Erythroblast (primary cell): ENCODE measurements at regions not wholly inside any gene's neighbourhood (a gene's known extent, or its start where the extent isn't known, plus 50 kb on each side); places are given as distances from the start of the nearest gene placed in this dataset.
"Not testable (repeated sequence)": the region's sequence is repeated elsewhere in the genome, so short reads cannot be mapped to it uniquely, and the experiment has no call there.

Experiments used
- DNase-seq, 2 experiments: peaks; one replicate each; lab custom pipeline; 2025; lab: John Stamatoyannopoulos, UW
- GATA1 ChIP-seq: IDR thresholded peaks from 2 replicates; pipeline ENCODE4 v1.6.1; 2011; ENCODE audit warnings: low read depth, mild to moderate bottlenecking, control low read depth, low read length, moderate library complexity
- POLR2A ChIP-seq: IDR thresholded peaks from 2 replicates; pipeline ENCODE4 v1.6.1; 2011; ENCODE audit warnings: mild to moderate bottlenecking, low read length

DNA sequence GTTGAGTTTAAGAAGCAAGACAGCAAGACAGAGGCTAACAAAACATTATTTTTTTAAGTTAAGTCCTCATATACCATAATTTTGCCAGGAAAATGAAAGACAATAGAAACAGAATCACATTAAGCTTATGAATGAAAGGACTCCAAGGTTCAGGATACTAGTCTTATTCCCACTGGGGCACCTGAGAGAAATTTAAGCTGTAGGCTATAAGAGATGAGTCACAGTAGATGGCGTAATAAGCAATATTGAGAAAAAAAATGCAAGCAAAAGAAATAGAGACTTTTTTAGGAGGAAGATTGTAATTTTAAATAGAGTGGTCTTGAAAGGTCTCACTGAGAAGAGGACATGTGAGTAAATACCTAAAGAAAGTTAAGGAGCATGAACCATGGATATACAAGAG, 57.1 kb upstream of the KIF2B start:
- TF ChIP-seq POLR2A (no peak), GATA1 (no peak)
- DNase-seq, result no peak

DNA sequence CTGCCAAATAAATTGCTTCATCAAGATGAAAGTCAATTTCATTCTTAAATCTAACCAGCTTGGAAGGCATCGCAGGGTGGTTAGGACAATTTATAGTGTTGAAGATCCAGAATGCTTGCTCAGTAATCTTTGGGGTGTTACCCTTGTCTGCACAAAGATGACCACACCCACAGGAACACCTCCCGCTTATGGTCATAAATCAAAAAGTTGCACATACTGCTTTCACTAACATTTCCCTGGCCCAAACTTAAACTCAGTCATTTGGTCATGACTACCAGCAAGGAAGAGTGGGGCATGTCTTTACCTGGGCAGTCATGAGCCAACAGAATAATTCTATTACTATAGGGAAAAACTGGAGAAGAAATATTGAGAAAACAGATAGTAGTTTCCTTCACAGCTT, 57.6 kb upstream of the KIF2B start:
- TF ChIP-seq POLR2A, result no peak
- TF ChIP-seq GATA1, result no peak
- DNase-seq, result no peak

DNA sequence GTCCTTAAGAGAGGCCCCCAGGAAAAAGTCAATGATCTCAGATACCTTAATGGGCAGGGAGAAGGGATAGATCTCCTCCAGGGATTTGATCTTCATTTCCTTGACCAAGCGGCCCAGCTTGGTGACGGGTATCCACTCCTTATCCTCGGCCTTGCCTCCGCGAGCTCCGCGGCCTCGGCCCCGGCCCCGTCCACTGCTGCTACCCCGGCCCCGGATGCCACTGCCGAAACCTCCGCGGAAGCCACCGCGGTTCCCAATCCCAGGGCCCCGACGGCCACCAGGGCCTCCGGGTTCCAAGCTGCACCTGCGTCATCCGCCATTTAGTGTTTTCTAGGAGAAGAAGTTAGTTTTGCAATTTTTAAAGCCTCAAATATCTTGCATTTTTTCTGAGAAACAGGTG, 65.2 kb upstream of the KIF2B start:
- DNase-seq, result no peak
- TF ChIP-seq GATA1 (no peak), POLR2A (no peak)

DNA sequence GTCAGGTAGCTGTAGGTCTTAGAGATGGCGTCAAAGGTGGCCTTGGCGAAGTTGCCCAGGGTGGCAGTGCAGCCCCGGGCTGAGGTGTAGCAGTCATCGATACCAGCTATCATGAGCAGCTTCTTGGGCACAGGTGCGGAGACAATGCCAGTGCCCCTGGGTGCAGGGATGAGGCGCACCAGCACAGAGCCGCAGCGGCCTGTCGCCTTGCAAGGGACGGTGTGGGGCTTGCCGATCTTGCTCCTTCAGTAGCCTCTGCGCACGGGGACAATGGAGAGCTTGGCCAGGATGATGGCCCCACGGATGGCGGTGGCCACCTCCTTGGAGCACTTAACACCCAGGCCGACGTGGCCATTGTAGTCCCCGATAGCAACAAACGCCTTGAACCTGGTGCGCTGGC, 65.6 kb upstream of the KIF2B start:
- DNase-seq, result not testable (repeated sequence)

DNA sequence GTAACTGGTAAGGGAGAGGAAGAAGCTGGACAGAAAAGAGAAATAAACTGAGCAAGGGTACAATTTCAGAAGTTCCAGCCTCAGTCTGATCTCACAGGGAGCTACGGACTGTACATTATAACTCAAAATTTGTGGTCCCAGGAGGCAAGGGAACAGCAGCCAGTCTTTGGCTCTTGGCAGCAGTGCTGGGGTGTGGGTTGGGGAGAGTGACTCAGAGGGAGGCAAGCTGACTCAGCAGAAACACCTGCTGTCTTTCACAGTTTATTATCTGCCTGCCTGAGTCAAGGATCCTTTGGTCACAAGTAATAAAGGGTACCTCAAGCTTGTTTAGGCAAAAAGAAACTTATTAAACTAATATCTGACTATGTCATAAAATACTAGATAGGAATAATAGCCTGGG, 73.5 kb upstream of the KIF2B start:
- DNase-seq, result peak; percentile 20 to 29
- no peak for TF ChIP-seq POLR2A
- no peak for TF ChIP-seq GATA1

DNA sequence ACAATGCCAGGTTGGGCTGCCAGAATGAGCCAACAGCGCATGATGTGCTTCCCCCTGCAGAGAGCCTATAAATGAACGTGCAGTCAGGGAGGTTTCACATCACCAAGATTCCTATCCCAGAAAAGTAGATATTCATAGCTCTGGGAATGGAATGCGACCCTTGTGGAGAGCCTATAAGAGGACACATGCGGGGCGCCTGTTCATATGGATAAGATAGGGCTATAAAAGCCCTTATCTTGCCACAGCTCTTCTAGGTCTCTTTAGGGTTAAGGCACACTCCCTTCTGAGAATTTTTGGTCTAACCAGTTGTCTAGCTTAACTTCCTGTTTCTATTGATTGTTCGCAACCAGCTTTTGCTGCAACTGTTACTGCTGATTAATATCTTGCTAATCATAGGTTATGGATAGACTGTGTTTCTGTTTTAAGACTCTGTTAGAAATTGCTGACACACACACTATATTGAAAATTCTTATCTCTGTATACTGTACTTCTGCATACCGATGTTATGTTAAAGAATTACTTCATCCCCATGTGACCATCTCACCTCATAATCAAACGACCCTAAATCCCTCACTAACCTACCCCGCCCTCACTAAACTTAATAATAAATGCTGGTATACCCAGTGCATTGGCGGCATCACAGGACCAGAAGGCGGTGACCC, 74.4 kb upstream of the KIF2B start:
- peak in 1 of 2 experiments; percentile 15 for DNase-seq

DNA sequence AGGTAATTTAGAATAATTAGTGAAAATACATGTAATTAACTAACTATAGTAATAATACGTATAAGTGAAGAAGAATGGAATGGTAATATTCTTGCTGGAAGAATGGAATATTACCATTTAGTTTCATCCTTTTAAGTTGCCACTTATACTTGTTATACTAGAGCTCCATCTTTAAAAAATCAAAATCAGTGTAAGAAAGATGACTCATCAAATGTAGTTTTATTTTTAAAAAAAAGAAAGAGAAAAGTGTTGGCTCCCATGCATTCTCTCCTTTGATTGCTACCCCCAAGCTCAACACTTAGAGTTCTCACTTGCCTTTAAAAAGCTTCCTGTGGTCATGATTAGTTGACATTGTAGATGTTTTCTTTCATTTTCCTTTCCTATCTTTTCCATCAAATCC, 82.4 kb upstream of the KIF2B start:
- DNase-seq, result no peak
- TF ChIP-seq POLR2A (no peak), GATA1 (no peak)

DNA sequence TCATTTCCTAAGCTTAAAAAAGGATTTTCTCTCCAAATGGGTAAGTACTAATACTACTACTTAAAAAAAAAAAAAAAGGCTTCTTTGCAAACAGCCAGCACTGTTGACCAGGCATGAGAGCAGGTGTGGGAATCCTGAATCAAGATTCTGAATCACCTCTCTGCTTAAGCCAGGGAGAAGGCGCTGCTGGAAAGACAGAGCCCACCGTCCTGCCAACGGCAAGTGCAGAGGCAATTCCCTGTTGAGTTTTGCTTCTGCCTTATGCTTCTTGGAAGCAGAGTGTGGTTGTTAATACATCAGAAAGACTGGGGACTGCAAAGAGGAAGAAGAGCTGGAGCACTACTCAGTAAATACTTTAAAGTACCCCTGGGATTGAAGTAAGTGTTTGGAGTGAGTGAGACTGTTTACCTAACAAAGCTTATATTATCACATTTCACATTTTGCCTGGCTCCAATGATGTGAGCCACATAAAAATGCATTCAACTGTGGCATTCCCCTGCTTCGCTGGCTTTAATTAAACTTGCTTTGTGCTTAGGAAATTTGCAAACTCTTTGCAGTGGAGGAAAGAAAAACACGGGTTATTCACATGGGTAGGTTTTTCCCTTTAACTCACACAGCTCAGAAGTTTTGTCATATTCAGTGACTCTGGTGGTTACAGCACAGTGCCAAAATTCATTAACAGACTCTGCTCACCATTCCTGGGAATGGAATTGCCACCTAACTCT, 86.0 kb upstream of the KIF2B start:
- DNase-seq, result no peak
- TF ChIP-seq GATA1, result no peak
- no peak for TF ChIP-seq POLR2A

DNA sequence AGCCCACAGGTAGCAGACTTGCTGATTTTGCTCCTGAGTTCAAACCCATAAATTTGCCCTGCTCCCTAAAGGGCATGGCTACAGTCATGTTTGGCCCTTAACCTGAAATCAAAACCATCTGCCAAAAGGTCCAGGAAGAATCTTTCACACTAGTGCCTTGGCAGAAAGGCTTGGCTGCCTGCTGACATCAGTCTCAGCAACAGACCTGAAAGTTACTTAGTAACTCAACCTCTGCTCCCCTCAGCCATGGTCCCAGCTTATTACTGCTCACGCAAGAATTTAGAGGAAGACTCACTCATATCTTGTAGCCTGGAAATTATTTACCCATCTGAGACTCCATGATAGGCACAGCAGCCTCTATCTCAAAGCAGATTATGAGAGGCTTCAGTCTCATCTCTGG, 98.0 kb upstream of the KIF2B start:
- no peak for DNase-seq

DNA sequence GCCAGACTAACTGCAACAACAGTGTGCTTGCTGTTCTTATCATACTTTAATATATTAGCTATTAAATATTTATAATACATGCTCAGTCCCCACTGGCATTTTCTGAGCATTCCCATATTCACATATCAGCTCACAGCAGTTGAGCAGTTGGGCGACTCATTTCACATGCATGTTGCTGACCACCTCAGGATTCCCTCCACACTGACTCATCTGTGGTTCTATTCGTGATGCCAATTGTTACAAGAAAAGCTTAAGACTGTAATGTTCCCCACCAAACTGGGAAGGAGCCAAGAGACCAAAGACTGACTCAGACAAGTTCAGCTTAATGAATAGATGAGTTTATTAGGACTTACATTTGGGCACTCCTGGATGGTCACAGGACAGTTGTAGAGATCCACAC, 100.3 kb upstream of the KIF2B start:
- no peak for DNase-seq
- TF ChIP-seq GATA1 (no peak), POLR2A (no peak)

More for the DNA sequence above, 98.0 kb upstream of the KIF2B start:
- TF ChIP-seq POLR2A (no peak), GATA1 (no peak)

DNA sequence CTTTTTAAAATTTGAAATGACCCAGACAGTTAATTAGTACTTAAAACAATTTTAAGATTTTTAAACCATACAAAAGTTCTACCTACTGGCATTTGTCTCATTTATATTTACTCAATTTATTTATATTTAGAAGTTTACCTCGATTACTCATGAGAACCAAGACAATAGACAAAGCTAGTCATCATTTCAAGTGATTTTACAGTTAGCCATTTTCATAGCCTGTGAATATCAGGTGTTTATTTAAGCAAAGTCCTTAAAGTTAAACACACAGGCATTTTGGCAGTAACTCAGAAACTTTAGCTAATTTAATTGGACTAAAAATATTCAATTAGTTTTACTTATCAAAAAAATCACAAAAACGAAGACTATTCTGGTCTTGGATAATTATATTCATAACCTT, 101.6 kb upstream of the KIF2B start:
- TF ChIP-seq POLR2A, result no peak
- TF ChIP-seq GATA1, result no peak
- DNase-seq, result no peak

DNA sequence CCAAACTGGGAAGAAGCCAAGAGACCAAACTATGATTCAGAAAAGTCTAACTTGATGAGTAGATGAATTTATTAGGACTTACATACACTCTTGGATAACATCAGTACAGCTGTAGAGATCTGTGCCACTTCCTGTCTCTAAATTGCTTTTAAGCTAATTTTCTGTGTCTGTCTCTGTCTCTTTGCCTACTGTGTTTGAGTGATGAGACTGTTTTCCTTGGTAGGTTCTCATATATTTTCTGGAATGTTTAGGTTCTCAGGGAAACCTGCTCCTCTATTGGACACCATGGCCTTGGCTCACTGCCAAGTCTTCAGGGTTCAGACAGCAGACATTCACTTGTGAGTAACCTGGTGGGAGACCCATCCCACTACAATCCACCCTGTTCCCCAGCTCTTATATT, 103.5 kb upstream of the KIF2B start:
- no peak for DNase-seq
- TF ChIP-seq GATA1, result no peak
- no peak for TF ChIP-seq POLR2A

DNA sequence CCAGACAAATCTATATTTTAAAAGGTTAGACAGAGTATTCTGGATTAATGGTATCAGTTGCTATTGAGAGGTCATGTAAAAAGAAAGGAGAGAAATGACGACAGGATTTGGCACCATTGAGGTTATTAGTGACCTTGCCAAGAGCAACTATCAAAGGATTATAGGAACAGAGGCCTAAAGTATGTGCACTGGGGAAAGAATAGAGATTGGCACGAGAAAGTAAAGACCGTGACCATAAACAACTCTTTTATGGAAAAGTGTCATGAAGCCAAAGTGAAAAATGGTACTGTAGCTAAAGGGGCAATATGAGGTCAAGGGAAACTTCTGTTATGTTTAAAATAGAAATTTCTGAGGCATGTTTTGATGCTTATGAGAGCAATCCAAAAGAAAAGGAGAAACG, 115.2 kb upstream of the KIF2B start:
- no peak for DNase-seq
- no peak for TF ChIP-seq GATA1
- no peak for TF ChIP-seq POLR2A

DNA sequence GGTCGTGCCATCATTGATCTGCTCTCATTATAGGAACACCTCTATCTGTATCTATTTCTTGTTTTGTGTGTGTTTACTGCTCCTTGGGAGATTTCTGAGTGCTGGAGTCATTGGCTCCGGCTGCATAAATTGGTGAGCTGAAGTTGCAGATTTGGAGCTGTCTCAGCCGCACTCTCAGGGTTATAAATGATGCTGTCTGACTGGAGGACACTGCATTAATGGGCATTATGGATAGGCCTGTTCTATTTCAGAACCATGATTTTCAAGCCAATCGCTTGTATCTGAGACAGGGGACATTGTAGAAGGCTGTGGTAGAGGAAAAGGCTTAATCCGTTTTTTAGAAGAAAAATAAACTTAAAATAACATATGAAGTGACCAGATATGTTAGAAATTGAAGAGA, 126.4 kb upstream of the KIF2B start:
- no peak for TF ChIP-seq POLR2A
- no peak for TF ChIP-seq GATA1
- DNase-seq, result no peak

DNA sequence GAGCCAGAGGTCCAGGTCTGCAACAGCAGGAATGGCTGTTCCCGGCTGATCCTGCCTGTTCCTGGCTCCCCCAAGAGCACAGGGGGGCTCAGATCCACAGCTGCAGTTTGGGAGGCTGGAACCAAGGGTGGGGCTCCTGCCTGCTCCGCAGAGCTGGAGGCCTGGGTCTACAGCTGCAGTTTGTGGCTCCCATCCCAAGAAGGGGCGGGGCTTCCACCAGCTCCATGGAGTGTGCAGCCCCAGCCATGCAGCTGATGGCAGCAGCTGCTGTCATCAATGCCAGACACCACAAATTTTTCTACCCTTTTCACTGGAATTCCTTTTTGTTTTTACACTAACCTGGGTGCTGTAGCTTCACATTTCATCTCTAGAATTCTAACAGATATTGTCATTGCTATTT, 135.4 kb upstream of the KIF2B start:
- TF ChIP-seq GATA1, result no peak
- no peak for TF ChIP-seq POLR2A
- no peak for DNase-seq
